KMS-11 (cell line): ENCODE measurements at regions not wholly inside any gene's neighbourhood (a gene's known extent, or its start where the extent isn't known, plus 50 kb on each side); places are given as distances from the start of the nearest gene placed in this dataset.
"Not testable (repeated sequence)": the region's sequence is repeated elsewhere in the genome, so short reads cannot be mapped to it uniquely, and the experiment has no call there.

Experiments used
- H2AFZ ChIP-seq: fragments of 200-600 bp; sonication (generic); 2 replicates; pipeline ENCODE4 v1.6.1; 2016; ENCODE audit warnings: antibody characterized with exemption, mixed run types, low read depth
- H3K27ac ChIP-seq: fragments of 200-600 bp; sonication (generic); 2 replicates; pipeline ENCODE4 v1.6.1; 2016; ENCODE audit warnings: mild to moderate bottlenecking, mixed run types
- H3K27me3 ChIP-seq: fragments of 200-600 bp; sonication (generic); 2 replicates; pipeline ENCODE4 v1.6.1; 2017; ENCODE audit warnings: mild to moderate bottlenecking, low read depth, mixed run types, moderate library complexity; ENCODE audit not compliant: insufficient read depth
- H3K36me3 ChIP-seq: fragments of 200-600 bp; sonication (generic); 2 replicates; pipeline ENCODE4 v1.6.1; 2017; ENCODE audit warnings: mild to moderate bottlenecking, mixed run types; ENCODE audit not compliant: insufficient read depth
- H3K4me1 ChIP-seq: fragments of 200-600 bp; sonication (generic); 2 replicates; pipeline ENCODE4 v1.6.1; 2016; ENCODE audit warnings: mild to moderate bottlenecking, low read depth, mixed run types; ENCODE audit not compliant: poor library complexity, severe bottlenecking
- H3K4me2 ChIP-seq: fragments of 200-600 bp; sonication (generic); 2 replicates; pipeline ENCODE4 v1.7.0; 2016; ENCODE audit warnings: mild to moderate bottlenecking, mixed run types
- H3K4me3 ChIP-seq: fragments of 200-600 bp; sonication (generic); IDR thresholded peaks from 2 replicates; pipeline ENCODE4 v1.6.1; 2017; ENCODE audit warnings: low read depth, low read length, mixed read lengths; ENCODE audit not compliant: insufficient read depth
- H3K79me2 ChIP-seq: fragments of 200-600 bp; sonication (generic); 2 replicates; pipeline ENCODE4 v1.6.1; 2016; ENCODE audit warnings: low read depth, mixed run types; ENCODE audit not compliant: insufficient read depth
- H3K9ac ChIP-seq: fragments of 200-600 bp; sonication (generic); 2 replicates; pipeline ENCODE4 v1.6.1; 2016; ENCODE audit warnings: mild to moderate bottlenecking, mixed run types
- H4K20me1 ChIP-seq: fragments of 200-600 bp; sonication (generic); 2 replicates; pipeline ENCODE4 v1.6.1; 2016; ENCODE audit warnings: mild to moderate bottlenecking, mixed run types; ENCODE audit not compliant: insufficient read depth
- CTCF ChIP-seq: fragments of 200-600 bp; sonication (generic); conservative IDR thresholded peaks from 2 replicates; pipeline ENCODE4 v1.6.1; 2017; ENCODE audit warnings: low read depth, mild to moderate bottlenecking, antibody characterized with exemption, low read length, moderate library complexity, mixed read lengths

GRCh38 chr15:20368974-20369373, 172.6 kb downstream of the GOLGA6L6 start:
- no peak for TF ChIP-seq CTCF
- Histone ChIP-seq H3K4me2 (no peak overlapping the region), H3K27ac (no peak overlapping the region), H2AFZ (no peak overlapping the region), H3K4me1 (no peaks in the 10 kb centered on the region), H3K27me3 (no peaks in the 10 kb centered on the region), H3K36me3 (no peaks in the 10 kb centered on the region), H3K9ac (no peak overlapping the region), H4K20me1 (no peaks in the 10 kb centered on the region), H3K79me2 (no peaks in the 10 kb centered on the region), H3K4me3 (no peak overlapping the region)

- H4K20me1 ChIP-seq: no peaks in the 10 kb centered on the region
- no peaks in the 10 kb centered on the region for H3K36me3 ChIP-seq
- no peak overlapping the region for H3K4me3 ChIP-seq
- H3K27me3 ChIP-seq: no peaks in the 10 kb centered on the region
- no peaks in the 10 kb centered on the region for H3K79me2 ChIP-seq
- H2AFZ ChIP-seq: no peak overlapping the region
- H3K4me1 ChIP-seq: no peaks in the 10 kb centered on the region
- H3K9ac ChIP-seq: no peak overlapping the region
- TF ChIP-seq CTCF: no peak
- H3K4me2 ChIP-seq: no peak overlapping the region
- H3K27ac ChIP-seq: no peak overlapping the region
Observed at GRCh38 chr15:20367093-20367492, 174.5 kb downstream of the GOLGA6L6 start.

- H3K79me2 ChIP-seq, H3K4me1 ChIP-seq, H3K36me3 ChIP-seq, H3K27ac ChIP-seq, H3K27me3 ChIP-seq, H4K20me1 ChIP-seq, H3K9ac ChIP-seq, H3K4me3 ChIP-seq, H3K4me2 ChIP-seq, H2AFZ ChIP-seq: not testable (repeated sequence)
Observed at GRCh38 chr15:20363591-20363990, 178.0 kb downstream of the GOLGA6L6 start.

- H3K36me3 ChIP-seq: no peaks in the 10 kb centered on the region
- no peaks in the 10 kb centered on the region for H3K79me2 ChIP-seq
- no peaks in the 10 kb centered on the region for H3K27me3 ChIP-seq
- no peak overlapping the region for H3K27ac ChIP-seq
- TF ChIP-seq CTCF: no peak
- H3K4me1 ChIP-seq: no peaks in the 10 kb centered on the region
- no peaks in the 10 kb centered on the region for H4K20me1 ChIP-seq
- H3K9ac ChIP-seq: no peak overlapping the region
- H3K4me2 ChIP-seq: no peak overlapping the region
- H3K4me3 ChIP-seq: no peak overlapping the region
- H2AFZ ChIP-seq: no peak overlapping the region
Observed at GRCh38 chr15:20361091-20361490, 180.5 kb downstream of the GOLGA6L6 start.

- H3K4me2 ChIP-seq: no peak overlapping the region
- no peak for TF ChIP-seq CTCF
- no peak overlapping the region for H3K27ac ChIP-seq
- H3K36me3 ChIP-seq: no peaks in the 10 kb centered on the region
- H3K9ac ChIP-seq: no peak overlapping the region
- no peak overlapping the region for H3K4me3 ChIP-seq
- H4K20me1 ChIP-seq: no peaks in the 10 kb centered on the region
- no peak overlapping the region for H2AFZ ChIP-seq
- no peaks in the 10 kb centered on the region for H3K79me2 ChIP-seq
- H3K27me3 ChIP-seq: no peaks in the 10 kb centered on the region
- H3K4me1 ChIP-seq: no peaks in the 10 kb centered on the region
Observed at GRCh38 chr15:20358779-20359414, 182.7 kb downstream of the GOLGA6L6 start.
